GM12865 (cell line): ENCODE measurements at regions not wholly inside any gene's neighbourhood (a gene's known extent, or its start where the extent isn't known, plus 50 kb on each side); places are given as distances from the start of the nearest gene placed in this dataset.

Experiments
- DNase-seq: peaks from one replicate; pipeline ENCODE4 v3.0.0; 2010; ENCODE audit warnings: low read depth
- H3K4me3 ChIP-seq: 2 replicates; pipeline ENCODE4 v1.5.1; 2011; ENCODE audit warnings: mild to moderate bottlenecking, low read depth, low read length, control low read depth
- CTCF ChIP-seq: IDR thresholded peaks from 2 replicates; pipeline ENCODE4 v1.5.1; 2011; ENCODE audit warnings: low read length, control low read depth, low read depth, inconsistent platforms; ENCODE audit not compliant: insufficient read depth; ENCODE audit errors: missing control alignments

GRCh38 chr5:166267907-166268306, 2023.5 kb upstream of the WWC1 start:
- H3K4me3 ChIP-seq = no peak overlapping the region
- DNase-seq = no peak
- no peak for TF ChIP-seq CTCF

GRCh38 chr5:166270712-166271111, 2020.7 kb upstream of the WWC1 start:
- DNase-seq = no peak
- no peak for TF ChIP-seq CTCF
- no peak overlapping the region for H3K4me3 ChIP-seq

- no peak for TF ChIP-seq CTCF
- no peak for DNase-seq
- H3K4me3 ChIP-seq = no peak overlapping the region
These were observed 2015.4 kb upstream of the WWC1 start for GRCh38 chr5:166276006-166276405.

GRCh38 chr5:166279828-166280227, 2011.6 kb upstream of the WWC1 start:
- no peak overlapping the region for H3K4me3 ChIP-seq
- no peak for TF ChIP-seq CTCF
- DNase-seq = no peak

GRCh38 chr5:166281433-166281832, 2010.0 kb upstream of the WWC1 start:
- H3K4me3 ChIP-seq = no peak overlapping the region
- no peak for DNase-seq
- no peak for TF ChIP-seq CTCF

GRCh38 chr5:166282939-166283338, 2008.5 kb upstream of the WWC1 start:
- no peak overlapping the region for H3K4me3 ChIP-seq
- no peak for TF ChIP-seq CTCF
- DNase-seq = no peak

- no peak for DNase-seq
- TF ChIP-seq CTCF = no peak
- no peak overlapping the region for H3K4me3 ChIP-seq
These were observed 2006.1 kb upstream of the WWC1 start for GRCh38 chr5:166285361-166285760.
